ENCODE measurements at regions not wholly inside any gene's neighbourhood (a gene's known extent, or its start where the extent isn't known, plus 50 kb on each side); places are given as distances from the start of the nearest gene placed in this dataset.

DNA sequence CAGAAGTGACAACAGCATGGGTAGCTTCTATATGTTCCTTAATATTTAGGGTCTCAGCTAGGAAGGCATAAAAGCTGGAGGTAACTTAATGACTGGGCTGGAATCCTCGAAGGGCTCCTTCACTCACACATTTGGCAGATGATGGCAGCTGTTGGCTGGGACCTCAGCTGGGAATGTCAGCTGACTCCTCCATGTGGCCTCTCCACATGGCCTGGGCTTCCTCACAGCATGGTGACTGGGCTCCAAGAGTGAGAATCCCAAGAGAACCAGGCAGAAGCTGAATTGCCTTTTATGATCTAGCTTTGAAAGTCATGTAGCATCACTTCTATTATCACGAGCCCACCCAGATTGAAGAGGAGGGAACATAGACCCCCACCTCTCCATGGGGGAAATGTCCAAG, 54.9 kb downstream of the TET3 start:
- Histone ChIP-seq H3K9ac (ENCODE audit: insufficient read depth, low read length) (no peak overlapping the region), H3K27ac (ENCODE audit: insufficient read depth, low read length) (no peak overlapping the region), H4K20me1 (ENCODE audit: control insufficient read depth, extremely low read depth, insufficient read depth, low read length) (no peaks in the 10 kb centered on the region), H3K4me3 (replicated peaks in 1 of 4; ENCODE audit: control extremely low read depth in 1 of 4, insufficient read depth in 1 of 4, low read depth in 3 of 4, low read length in 4 of 4) (no peak overlapping the region), H3K79me2 (ENCODE audit: control insufficient read depth, insufficient read depth, low read length) (no peaks in the 10 kb centered on the region), H3K36me3 (ENCODE audit: control insufficient read depth, insufficient read depth, low read length) (no peaks in the 10 kb centered on the region), H3K4me2 (ENCODE audit: extremely low read depth, insufficient read depth, low read length) (no peak overlapping the region), H3K4me1 (ENCODE audit: control insufficient read depth, extremely low read depth, insufficient read depth, low read length) (peaks cover 3% of the 10 kb centered on the region), H3K9me3 (ENCODE audit: control insufficient read depth, insufficient read depth, low read depth, low read length) (no peaks in the 10 kb centered on the region), H2AFZ (ENCODE audit: low read length) (no peak overlapping the region), H3K27me3 (ENCODE audit: control insufficient read depth, insufficient read depth, low read length) (no peaks in the 10 kb centered on the region)
- DNase-seq (ENCODE audit: low read depth in 2 of 2) = no peak
- no peak for TF ChIP-seq EZH2 (IDR thresholded peaks at IDR 0.05; ENCODE audit: low read length, missing control alignments)
- TF ChIP-seq, protein P1, sequence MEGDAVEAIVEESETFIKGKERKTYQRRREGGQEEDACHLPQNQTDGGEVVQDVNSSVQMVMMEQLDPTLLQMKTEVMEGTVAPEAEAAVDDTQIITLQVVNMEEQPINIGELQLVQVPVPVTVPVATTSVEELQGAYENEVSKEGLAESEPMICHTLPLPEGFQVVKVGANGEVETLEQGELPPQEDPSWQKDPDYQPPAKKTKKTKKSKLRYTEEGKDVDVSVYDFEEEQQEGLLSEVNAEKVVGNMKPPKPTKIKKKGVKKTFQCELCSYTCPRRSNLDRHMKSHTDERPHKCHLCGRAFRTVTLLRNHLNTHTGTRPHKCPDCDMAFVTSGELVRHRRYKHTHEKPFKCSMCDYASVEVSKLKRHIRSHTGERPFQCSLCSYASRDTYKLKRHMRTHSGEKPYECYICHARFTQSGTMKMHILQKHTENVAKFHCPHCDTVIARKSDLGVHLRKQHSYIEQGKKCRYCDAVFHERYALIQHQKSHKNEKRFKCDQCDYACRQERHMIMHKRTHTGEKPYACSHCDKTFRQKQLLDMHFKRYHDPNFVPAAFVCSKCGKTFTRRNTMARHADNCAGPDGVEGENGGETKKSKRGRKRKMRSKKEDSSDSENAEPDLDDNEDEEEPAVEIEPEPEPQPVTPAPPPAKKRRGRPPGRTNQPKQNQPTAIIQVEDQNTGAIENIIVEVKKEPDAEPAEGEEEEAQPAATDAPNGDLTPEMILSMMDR (conservative IDR thresholded peaks at IDR 0.05 in 1 of 2, IDR thresholded peaks at IDR 0.05 in 1 of 2; ENCODE audit: low read depth in 1 of 2, low read length in 2 of 2) = no peak

DNA sequence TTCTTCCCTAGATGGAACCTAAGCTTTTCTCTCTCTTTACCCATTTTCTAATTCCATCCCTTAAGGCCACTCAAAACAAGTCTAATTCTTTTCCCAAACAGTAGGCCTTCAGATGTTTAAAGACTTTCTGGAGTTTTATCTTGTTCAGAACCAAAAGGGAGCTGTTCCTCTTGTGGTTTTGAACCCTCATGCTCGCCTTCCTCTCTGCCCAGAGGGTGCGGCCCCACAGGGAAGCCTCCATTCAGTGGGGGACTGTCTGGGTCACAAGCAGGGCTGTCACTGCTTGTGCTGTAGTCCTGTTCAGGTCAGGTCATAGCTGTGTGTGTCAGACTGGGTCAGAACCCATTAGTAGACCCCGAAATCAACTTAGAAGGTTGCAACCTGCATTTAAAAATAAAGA, 56.5 kb downstream of the TET3 start:
- Histone ChIP-seq H3K79me2 (ENCODE audit: control insufficient read depth, insufficient read depth, low read length) (no peaks in the 10 kb centered on the region), H2AFZ (ENCODE audit: low read length) (no peak overlapping the region), H3K4me1 (ENCODE audit: control insufficient read depth, extremely low read depth, insufficient read depth, low read length) (peaks cover 3% of the 10 kb centered on the region), H3K4me2 (ENCODE audit: extremely low read depth, insufficient read depth, low read length) (no peak overlapping the region), H3K4me3 (replicated peaks in 1 of 4; ENCODE audit: control extremely low read depth in 1 of 4, insufficient read depth in 1 of 4, low read depth in 3 of 4, low read length in 4 of 4) (no peak overlapping the region), H3K27ac (ENCODE audit: insufficient read depth, low read length) (no peak overlapping the region), H4K20me1 (ENCODE audit: control insufficient read depth, extremely low read depth, insufficient read depth, low read length) (no peaks in the 10 kb centered on the region), H3K27me3 (ENCODE audit: control insufficient read depth, insufficient read depth, low read length) (no peaks in the 10 kb centered on the region), H3K9me3 (ENCODE audit: control insufficient read depth, insufficient read depth, low read depth, low read length) (no peaks in the 10 kb centered on the region), H3K36me3 (ENCODE audit: control insufficient read depth, insufficient read depth, low read length) (no peaks in the 10 kb centered on the region), H3K9ac (ENCODE audit: insufficient read depth, low read length) (no peak overlapping the region)
- TF ChIP-seq, protein P1 (conservative IDR thresholded peaks at IDR 0.05 in 1 of 2, IDR thresholded peaks at IDR 0.05 in 1 of 2; ENCODE audit: low read depth in 1 of 2, low read length in 2 of 2) = no peak
- TF ChIP-seq EZH2 (IDR thresholded peaks at IDR 0.05; ENCODE audit: low read length, missing control alignments) = no peak
- DNase-seq (ENCODE audit: low read depth in 2 of 2) = no peak

DNA sequence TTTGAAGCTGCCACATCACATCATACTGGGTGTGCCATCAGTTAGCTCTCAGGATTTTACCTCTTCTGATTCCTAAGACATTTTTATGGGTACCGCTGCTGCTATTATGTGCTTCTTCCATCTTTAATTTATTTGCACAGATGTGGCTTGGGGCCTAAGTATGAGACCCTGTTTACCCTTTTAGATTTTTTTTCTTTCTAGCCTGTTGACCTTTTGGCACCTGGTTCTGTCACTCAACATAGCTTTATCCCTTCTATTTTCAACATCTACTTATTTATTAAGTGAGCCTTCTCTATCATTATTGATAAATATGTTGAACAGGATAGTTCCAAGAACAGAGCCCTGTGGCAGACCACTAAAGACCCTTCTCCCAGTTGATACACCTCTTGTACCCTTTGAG, 57.0 kb downstream of the TET3 start:
- no peak overlapping the region for H2AFZ ChIP-seq (ENCODE audit: low read length)
- no peaks in the 10 kb centered on the region for H3K79me2 ChIP-seq (ENCODE audit: control insufficient read depth, insufficient read depth, low read length)
- no peak overlapping the region for H3K9ac ChIP-seq (ENCODE audit: insufficient read depth, low read length)
- H3K27me3 ChIP-seq (ENCODE audit: control insufficient read depth, insufficient read depth, low read length) = no peaks in the 10 kb centered on the region
- no peaks in the 10 kb centered on the region for H3K36me3 ChIP-seq (ENCODE audit: control insufficient read depth, insufficient read depth, low read length)
- H3K4me2 ChIP-seq (ENCODE audit: extremely low read depth, insufficient read depth, low read length) = no peak overlapping the region
- H3K27ac ChIP-seq (ENCODE audit: insufficient read depth, low read length) = no peak overlapping the region
- no peaks in the 10 kb centered on the region for H3K9me3 ChIP-seq (ENCODE audit: control insufficient read depth, insufficient read depth, low read depth, low read length)
- H3K4me3 ChIP-seq (replicated peaks in 1 of 4; ENCODE audit: control extremely low read depth in 1 of 4, insufficient read depth in 1 of 4, low read depth in 3 of 4, low read length in 4 of 4) = no peak overlapping the region
- TF ChIP-seq, protein P1 (conservative IDR thresholded peaks at IDR 0.05 in 1 of 2, IDR thresholded peaks at IDR 0.05 in 1 of 2; ENCODE audit: low read depth in 1 of 2, low read length in 2 of 2) = no peak
- TF ChIP-seq EZH2 (IDR thresholded peaks at IDR 0.05; ENCODE audit: low read length, missing control alignments) = no peak
- peaks cover 3% of the 10 kb centered on the region for H3K4me1 ChIP-seq (ENCODE audit: control insufficient read depth, extremely low read depth, insufficient read depth, low read length)
- no peak for DNase-seq (ENCODE audit: low read depth in 2 of 2)
- no peaks in the 10 kb centered on the region for H4K20me1 ChIP-seq (ENCODE audit: control insufficient read depth, extremely low read depth, insufficient read depth, low read length)

All from fibroblast of lung (primary cell).